ENCODE measurements at regions not wholly inside any gene's neighbourhood (a gene's known extent, or its start where the extent isn't known, plus 50 kb on each side); places are given as distances from the start of the nearest gene placed in this dataset.

DNA sequence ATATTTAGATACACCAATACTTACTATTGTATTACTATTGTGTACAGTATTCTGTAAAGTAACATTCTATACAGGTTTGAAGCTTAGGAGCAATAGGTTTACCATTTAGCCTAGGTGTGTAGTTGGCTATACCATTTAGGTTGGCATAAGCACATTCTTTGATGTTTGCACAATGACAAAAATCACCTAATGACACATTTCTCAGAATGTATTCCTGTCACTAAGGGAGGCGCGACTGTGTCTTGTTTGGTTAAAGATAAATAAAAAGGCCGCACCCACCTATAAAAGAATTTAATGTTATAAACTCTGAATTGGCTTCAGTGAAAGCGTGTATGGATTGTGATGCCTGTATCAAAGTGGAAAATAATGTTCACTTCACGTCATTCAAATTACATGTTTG is 1815.4 kb upstream of the CDH6 start:
- TF ChIP-seq, protein P1, sequence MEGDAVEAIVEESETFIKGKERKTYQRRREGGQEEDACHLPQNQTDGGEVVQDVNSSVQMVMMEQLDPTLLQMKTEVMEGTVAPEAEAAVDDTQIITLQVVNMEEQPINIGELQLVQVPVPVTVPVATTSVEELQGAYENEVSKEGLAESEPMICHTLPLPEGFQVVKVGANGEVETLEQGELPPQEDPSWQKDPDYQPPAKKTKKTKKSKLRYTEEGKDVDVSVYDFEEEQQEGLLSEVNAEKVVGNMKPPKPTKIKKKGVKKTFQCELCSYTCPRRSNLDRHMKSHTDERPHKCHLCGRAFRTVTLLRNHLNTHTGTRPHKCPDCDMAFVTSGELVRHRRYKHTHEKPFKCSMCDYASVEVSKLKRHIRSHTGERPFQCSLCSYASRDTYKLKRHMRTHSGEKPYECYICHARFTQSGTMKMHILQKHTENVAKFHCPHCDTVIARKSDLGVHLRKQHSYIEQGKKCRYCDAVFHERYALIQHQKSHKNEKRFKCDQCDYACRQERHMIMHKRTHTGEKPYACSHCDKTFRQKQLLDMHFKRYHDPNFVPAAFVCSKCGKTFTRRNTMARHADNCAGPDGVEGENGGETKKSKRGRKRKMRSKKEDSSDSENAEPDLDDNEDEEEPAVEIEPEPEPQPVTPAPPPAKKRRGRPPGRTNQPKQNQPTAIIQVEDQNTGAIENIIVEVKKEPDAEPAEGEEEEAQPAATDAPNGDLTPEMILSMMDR (IDR thresholded peaks at IDR 0.05), result no peak
- TF ChIP-seq POLR2A (IDR thresholded peaks at IDR 0.05), result no peak

All from testis (tissue), 2 donors.